ENCODE measurements at regions not wholly inside any gene's neighbourhood (a gene's known extent, or its start where the extent isn't known, plus 50 kb on each side); places are given as distances from the start of the nearest gene placed in this dataset.

- TF ChIP-seq CTCF (IDR thresholded peaks at IDR 0.05; ENCODE audit: low read length), result no peak
- TF ChIP-seq EZH2 (optimal IDR thresholded peaks at IDR 0.05; ENCODE audit: low read depth, low read length), result no peak
- no peak for TF ChIP-seq EZH2phosphoT487 (IDR thresholded peaks at IDR 0.05; ENCODE audit: low read length)
Observed at GRCh38 chr20:60378620-60379019, 420.4 kb downstream of the CDH26 start.
